GM19468 (cell line): ENCODE measurements at regions not wholly inside any gene's neighbourhood (a gene's known extent, or its start where the extent isn't known, plus 50 kb on each side); places are given as distances from the start of the nearest gene placed in this dataset.
"Not testable (repeated sequence)": the region's sequence is repeated elsewhere in the genome, so short reads cannot be mapped to it uniquely, and the experiment has no call there.

Experiments used
- ATAC-seq: cut with Tn5 transposase; IDR thresholded peaks from one replicate; pipeline ENCODE4 v1.9.1; 2021; ENCODE audit warnings: mild to moderate bottlenecking, moderate library complexity, moderate number of reproducible peaks; ENCODE audit not compliant: unreplicated experiment; ENCODE audit errors: extremely low read depth

DNA sequence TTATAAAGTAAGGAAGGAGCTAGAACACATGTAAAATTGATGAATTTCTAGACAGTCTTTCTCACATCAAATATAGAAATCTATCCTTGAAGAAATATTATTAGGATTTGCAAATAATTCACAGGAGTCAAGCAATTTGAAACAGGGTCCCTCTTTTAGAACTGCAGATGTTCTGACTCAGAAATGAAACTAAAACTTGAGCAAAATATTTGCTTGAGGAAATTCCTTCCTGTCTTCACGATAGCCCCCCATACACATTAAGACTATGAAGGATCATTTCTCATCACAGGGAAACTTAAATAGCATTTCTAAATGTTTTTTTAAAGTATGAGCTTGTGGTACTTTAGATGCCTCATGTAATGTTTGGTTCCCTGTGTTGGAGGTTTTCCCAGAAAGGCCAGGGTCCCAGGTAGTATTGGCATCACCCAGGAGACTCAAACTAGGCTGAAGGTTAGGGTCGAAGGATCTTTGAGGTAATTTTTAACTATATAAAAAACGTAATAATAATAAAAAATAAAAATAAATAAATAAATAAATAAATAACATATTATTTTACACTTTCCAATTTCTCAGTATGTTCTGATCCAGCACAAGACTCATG is 144.0 kb upstream of the TBX18 start:
- ATAC-seq = no peak

DNA sequence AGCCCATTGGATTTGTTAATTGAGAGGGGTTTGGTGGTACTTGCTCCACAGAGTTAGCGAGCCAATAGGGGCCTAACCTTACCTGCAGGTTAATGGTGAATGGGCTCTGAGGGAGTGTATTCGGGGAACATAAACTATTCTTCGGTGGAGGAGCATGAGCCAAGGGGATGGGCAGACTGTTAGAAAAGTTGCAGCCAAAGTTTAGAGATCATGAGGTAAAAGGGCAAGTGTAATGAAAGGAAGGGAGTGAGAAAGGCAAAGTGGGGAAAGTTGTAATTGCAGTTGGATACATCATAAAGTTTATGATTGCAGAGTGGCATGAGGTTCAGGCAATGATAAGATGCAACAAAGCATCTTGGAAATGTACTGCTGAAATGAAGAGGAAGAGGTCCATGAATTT is 142.1 kb upstream of the TBX18 start:
- no peak for ATAC-seq

DNA sequence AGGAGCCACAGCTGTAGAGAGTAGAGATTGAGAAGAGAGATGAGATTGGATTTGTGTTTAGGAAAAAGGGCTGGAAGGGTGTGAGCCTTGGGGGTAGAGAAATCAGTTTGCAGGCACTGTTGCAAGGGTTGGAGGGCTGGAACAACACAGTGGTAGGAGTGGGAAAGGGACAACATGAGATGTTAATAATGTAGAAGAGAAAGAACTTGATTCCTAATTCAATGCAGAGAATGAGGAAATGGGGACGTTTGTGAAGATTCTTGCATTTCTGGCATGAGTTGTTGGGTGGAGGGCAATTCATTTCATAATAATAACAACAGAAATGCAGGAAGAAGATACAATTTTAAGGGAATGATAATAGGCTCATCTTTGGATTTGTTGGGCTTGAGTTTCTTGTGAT is 141.4 kb upstream of the TBX18 start:
- no peak for ATAC-seq

DNA sequence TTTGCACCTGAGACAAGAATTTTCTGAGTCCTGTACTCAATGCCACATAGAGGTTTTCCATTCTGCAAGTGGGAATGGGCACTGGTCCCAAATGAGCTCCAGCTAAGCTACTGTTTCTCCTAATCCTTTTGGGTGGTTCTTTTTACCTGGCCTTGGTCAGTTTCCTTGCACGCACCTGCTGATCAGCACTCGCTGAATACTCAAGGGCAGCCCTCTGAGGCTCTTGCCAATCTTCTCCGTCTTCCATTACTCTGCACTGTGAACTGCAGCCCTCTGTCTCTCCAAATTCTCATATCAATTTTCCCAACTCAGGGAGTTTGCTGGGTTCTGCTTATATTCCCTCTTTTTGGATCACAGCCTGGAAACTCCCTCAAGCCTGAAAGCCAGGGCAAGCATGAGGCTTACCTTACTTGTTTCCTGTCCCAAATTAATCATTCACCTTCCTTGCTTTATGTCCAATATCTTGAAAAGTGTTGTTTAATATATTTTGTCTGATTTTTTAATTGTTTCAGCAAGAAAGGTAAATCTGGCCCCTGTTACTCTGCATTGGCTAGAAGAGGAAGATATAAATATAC is 138.0 kb upstream of the TBX18 start:
- no peak for ATAC-seq

DNA sequence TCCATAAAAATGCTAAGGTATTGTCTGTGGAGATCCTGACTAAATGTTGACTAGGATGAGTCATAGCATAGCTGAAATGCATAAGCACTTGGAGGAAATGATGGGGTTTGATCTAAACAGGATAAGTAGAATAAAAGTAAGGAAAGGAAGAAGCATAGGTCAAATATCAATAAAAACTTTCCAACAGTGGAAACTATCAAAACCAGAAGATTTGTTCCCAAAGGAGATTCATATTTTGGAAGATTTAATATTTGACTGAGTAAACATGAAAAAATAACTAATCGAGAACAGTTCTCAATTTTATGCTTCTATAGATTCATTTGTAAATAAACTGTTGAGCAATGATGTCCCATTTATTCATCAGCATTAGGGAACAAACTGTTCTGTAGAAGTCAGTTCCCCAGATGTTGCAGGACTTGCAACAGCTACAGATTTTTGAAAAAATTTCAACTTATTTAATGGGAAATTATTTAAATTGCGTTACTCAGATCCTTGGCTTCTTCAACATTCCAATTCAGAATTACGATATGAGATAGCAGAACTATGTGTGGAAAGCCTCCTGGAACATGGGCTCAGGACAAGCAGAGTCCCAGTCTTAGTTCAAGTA is 133.7 kb upstream of the TBX18 start:
- ATAC-seq = no peak

DNA sequence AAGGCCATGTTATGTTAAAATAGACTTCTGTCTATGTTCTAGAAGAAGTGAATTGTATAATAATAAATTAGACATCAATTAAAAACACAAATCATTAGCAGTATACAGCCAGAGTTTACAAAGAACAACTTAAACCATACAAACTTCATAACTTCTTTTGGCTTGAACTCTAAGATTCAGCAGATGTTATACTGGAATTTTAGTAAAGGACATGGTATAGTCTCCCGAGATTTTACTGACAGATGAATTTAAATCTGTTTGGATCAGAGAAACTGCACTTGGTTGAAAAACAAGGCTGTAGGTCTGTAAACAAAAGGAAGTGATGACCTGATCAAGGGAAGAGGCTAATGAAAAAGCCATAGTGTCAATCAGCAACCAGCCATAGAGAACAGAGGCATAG is 132.6 kb upstream of the TBX18 start:
- ATAC-seq = no peak

DNA sequence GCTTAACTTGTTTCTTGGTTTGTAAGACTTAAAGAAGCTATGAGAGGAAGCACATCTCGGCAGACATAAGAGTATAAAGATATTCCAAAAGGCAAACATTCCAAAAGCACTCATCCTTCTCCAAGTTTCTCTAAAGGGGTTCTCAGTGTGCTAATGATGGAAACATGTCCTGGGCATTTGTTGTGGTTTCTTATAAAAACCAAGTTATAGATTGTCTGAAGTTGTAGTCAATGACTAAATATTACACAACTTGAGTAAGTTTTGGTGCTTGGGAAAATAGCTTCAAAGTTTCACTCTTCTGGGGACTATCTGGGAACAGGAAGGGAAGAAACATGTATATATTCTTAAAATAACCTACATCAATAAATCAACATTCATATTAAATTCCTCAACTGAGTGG is 128.3 kb upstream of the TBX18 start:
- ATAC-seq = no peak

DNA sequence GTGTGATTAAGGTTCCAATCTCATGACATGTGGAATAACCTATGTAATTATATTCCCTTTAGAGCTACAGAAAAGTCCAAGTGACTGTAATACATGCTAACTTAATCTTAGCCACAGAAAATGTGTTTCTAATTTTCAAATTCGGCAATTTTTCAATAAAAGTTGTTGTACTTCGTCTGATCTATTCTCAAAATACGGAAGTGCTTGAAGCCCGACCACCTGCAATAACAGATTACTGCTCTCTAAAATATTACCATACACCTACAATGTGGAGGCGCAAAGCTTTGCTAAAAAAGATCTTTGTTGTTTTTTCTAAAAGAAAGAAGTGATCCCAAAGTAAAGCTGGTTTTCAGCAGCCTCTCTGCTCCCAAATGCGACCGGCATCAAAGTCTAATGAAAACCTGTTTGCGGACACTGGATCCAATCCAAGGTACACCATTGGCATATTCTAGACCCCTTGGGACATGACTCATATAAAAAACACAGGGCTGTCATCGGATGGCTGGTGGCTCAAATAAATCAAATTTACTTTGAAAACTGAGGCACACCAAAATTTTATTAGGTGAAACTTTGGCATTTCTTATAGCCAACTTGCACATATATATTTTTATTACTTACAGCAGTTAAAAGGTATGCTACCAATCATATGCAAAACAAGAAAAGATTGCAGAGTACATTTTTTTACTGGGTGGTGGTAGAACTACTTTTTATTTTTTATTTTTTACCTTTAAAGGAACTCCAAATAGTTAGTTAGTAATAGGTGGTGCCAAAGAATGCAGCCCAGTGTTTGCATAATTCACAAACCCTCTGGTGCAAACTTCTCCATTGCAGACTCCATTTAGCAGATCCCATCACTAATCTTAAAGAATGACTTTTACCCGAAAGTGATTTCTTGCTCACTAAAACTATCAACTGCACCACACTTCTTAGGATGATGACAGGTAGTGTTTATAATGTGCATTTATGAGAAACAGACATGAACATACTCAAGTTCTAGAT is 118.7 kb upstream of the TBX18 start:
- ATAC-seq = no peak

DNA sequence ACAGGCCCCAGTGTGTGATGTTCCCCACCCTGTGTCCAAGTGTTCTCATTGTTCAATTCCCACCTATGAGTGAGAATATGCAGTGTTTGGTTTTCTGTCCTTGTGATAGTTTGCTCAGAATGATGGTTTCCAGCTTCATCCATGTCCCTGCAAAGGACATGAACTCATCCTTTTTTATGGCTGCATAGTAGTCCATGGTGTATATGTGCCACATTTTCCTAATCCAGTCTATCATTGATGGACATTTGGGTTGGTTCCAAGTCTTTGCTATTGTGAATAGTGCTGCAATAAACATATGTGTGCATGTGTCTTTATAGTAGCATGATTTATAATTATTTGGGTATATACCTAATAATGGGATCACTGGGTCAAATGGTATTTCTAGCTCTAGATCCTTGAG is 115.0 kb upstream of the TBX18 start:
- not testable (repeated sequence) for ATAC-seq

DNA sequence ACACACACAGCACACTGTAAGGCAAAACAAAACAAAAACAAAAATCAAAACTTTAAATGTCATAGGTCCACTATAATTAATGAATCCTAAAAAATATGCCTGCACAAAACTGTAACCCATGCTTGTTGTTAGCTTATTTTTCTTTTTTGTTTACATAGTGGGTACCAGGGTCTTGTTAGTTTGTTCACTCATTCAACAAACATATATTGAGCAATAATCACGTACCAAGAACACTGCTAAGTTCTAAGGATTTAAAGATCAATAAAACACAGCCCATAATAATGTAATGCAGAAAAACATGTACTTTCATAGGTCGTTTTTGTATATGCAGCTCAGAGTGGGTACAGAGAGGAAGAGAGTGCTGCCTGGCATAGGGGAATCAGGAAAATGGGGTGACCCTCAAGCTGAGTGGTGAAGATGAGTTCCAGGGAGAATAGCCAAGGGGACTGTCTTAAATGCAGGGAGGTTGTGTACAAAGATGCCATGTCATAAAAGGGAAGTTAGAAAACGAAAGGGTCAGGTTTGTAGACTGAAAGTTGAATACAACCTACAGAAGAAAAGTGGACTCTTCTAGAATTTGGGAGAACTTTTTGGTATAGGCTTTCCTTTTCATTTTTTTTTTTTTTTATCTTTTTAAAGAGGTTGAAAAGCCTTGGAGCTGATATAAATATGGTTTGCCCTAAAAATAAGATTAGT is 113.3 kb upstream of the TBX18 start:
- ATAC-seq = no peak

DNA sequence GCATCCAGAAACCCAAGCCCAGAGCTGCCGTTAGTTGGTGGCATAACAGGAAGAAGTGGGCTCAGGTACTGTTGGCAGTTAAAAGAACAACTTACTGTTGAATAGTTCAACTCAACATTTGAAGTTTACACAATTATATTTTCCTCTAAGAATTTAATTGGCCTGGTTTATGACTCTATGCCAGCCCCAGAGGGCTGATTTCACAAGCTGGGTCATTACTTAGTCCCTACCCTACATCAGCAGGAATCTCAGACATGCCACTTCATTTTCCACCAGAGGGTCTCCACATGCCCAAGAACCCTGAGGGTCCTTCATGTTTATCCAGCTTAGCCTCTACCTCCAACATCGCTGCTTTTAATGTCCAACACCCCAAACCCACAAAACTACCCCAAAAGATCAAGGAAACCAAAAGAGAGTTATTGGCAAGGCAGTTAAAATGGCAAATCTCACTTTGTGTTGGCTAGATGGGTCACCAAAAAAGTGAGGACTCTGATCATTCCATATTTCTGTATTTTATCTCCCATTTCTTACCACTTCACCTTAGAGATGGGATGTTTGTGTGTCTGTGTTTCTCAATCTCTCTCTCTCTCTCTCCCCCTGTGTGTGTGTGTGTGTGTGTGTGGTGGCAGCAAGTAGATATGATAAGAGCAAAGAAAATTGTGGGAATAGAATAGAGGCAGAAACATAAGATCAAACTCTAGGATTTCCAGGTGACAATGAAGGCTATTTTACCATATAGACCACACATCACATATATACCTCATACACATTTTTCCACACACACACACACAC is 112.5 kb upstream of the TBX18 start:
- no peak for ATAC-seq

DNA sequence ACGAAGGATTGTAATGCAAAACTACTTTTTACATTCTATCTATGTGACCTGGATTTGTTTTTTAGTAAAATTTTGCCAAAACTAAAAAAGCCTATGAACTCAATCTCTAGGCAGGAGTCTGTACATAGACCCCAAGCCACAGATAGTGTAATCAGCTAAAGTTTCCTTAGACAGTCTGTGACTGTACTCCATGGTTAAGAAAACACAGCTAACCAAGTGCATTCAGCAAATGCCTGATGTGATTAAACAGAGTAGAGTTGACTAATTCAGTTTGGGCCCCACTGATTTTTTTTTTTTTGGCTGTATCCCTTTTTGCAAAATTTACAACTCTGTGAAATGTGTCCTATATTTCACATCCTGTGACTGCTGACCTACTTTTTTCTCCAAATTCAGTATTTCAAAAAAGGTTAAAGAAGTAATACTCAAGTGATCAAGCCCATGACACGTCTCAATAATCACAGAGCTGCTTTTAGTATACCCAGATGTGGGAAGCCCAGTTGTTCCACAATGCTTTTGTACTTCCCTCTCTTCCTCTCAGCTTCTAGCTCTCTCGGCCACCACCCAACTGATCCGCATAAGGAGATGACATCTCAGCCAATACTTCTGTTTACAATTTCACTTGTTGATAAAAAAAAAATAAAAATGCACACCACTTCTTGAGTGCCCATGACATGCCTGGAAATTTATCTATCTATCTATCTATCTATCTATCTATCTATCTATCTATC is 108.8 kb upstream of the TBX18 start:
- ATAC-seq = no peak

DNA sequence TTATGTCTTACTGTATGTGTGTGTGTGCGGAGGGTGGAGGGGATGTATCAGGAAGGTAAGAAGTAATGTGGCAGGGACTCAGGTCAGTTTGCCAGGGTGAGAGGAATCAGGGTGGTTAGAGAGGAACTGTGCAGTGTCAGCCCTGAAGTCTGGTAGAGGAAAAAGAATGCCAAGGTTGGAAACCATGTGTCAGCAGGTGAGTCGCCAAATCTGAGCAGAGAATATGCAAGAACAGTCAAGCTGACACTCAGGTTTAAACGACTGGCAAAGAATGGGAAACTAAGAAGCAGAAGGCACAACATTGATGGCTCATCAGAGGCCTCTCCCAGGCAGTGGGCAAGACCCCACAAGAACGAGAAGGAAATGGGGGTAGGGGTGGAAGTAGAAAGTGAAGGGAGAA is 107.5 kb upstream of the TBX18 start:
- ATAC-seq = no peak

DNA sequence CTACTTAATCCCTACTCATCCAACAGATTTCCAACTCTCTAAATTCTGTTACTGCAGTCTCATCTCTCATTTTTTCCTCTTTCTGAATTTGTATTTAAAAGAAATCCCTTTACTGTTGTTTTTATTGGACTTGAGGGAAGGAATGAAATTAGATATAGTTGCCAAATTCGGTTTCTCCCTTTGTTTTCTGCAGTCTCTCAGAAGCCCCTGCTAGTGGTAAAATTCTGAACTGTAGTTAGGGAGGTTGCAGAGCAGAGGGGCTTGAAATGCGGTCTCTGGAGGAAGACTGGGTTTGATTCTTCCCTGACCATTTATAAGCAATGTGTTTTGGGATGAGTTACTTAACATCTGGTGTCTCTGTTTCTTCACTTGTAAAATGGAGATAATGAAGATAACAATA is 106.3 kb upstream of the TBX18 start:
- ATAC-seq = no peak

DNA sequence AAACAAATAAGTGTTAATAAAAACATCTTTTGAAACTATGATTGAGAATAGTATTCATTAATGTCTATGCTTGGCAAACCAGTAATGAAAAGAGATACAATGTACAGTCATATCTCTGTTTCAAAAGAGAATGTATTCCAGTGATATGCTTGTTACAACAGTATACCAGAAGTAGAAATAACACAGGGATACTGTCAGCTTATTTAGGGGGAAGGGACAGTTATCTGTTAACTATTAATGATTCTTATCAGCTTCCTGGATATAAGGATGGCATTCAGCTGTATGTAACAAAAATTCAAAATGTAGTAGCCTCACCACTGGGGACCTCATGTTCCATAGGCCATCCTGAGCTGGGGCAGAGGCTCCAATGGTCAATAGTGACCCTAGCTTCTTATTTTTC is 103.8 kb upstream of the TBX18 start:
- no peak for ATAC-seq

DNA sequence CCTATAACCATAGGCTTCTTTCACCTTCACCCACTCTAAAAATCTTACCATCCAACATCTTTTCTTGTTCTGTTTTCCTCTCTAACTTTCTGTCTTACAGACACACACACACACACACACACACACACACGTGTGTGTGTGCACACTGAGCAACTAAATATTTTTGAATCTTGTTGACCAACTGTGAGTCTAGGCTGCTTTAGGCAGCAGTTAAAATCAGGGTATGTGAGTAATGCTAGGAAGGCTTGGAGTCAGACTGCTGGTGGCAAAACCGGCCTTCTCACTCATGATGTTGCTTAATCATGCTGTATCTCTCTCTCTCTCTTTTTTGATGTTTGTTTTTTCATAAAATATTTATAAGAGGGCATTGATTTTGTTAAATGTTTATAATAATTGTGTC is 103.1 kb upstream of the TBX18 start:
- no peak for ATAC-seq

DNA sequence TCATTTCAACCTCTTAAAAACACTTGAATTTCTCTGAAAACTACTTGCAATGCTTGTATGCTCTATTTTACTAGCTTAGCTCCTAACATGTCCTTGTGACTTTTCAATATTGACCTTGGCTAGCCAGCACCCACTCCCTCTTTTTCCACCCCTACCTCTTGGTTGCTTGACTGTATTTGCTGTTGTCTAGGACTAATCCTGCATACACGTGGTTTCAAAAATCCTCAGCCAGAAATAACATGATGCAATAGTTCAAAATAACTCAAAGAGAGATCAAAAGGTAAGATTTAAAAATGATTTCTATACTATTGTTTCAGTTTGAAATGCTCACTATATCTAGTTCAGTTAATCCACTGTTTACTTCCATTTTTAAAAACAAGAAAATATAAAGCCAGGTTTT is 102.3 kb upstream of the TBX18 start:
- ATAC-seq = no peak

DNA sequence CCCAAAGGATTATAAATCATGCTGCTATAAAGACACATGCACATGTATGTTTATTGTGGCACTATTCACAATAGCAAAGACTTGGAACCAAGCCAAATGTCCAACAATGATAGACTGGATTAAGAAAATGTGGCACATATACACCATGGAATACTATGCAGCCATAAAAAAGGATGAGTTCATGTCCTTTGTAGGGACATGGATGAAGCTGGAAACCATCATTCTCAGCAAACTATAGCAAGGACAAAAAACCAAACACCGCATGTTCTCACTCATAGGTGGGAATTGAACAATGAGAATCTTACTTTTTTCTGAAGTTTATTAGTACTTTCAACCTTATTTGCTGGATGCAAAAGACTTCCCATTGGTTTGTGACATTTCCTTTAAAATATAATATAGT is 101.0 kb upstream of the TBX18 start:
- ATAC-seq = not testable (repeated sequence)

DNA sequence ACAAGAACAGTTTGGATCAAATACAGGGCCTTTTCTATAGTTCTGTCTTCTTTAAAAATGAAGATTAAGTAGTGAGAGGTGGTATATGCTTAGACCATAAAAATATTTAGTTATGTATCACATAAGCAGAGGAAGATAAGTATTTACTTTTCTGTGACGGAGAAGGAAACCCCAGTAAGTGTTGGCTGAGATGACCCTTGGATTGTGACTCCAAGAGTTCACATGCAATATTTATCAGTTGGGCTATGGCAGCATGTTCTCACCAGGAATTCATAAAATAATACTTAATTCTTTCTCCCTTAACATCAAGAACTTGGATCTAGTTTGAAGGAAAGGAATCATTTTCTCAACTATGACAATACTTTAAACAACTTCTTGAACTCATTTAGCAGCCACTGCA is 98.4 kb upstream of the TBX18 start:
- no peak for ATAC-seq
